ENCODE measurements at regions not wholly inside any gene's neighbourhood (a gene's known extent, or its start where the extent isn't known, plus 50 kb on each side); places are given as distances from the start of the nearest gene placed in this dataset.

- Histone ChIP-seq H3K4me2 (ENCODE audit: insufficient read depth, low read length) (no peak overlapping the region), H2AFZ (ENCODE audit: low read depth, low read length) (no peak overlapping the region), H3K4me1 (ENCODE audit: control insufficient read depth, extremely low read depth, insufficient read depth, low read length) (no peaks in the 10 kb centered on the region), H3K9me1 (replicated peaks; ENCODE audit: control insufficient read depth, extremely low read depth, insufficient read depth, low read length) (no peaks in the 10 kb centered on the region), H3K79me2 (ENCODE audit: control insufficient read depth, insufficient read depth, low read length) (no peaks in the 10 kb centered on the region), H3K27ac (ENCODE audit: insufficient read depth, low read depth, low read length) (no peak overlapping the region), H3K9me3 (replicated peaks; ENCODE audit: control insufficient read depth, insufficient read depth, low read length) (no peaks in the 10 kb centered on the region), H3K27me3 (ENCODE audit: control insufficient read depth in 2 of 2, insufficient read depth in 2 of 2, low read length in 2 of 2) (no peaks in the 10 kb centered on the region), H3K9ac (replicated peaks; ENCODE audit: extremely low read depth, insufficient read depth, low read length) (no peak overlapping the region), H3K36me3 (ENCODE audit: control insufficient read depth in 2 of 2, extremely low read depth in 1 of 2, insufficient read depth in 2 of 2, low read length in 2 of 2) (no peaks in the 10 kb centered on the region), H4K20me1 (replicated peaks; ENCODE audit: control insufficient read depth, extremely low read depth, insufficient read depth, low read length) (no peaks in the 10 kb centered on the region), H3K4me3 (replicated peaks in 1 of 3; ENCODE audit: insufficient read depth in 1 of 3, low read depth in 1 of 3, low read length in 3 of 3) (no peak overlapping the region)
- BruUV-seq (replicated peaks), result no TSS peak
- DNase-seq (ENCODE audit: low read depth, low spot score) (no peak), FAIRE-seq (no peak)
- ChIA-PET CTCF (no interaction called here), POLR2A (no interaction called here)
- intact Hi-C loops (cut with micrococcal nuclease), result no loop called here
- dilution Hi-C loops (cut with MboI; ENCODE audit: extremely low pct_ligation_motif_present, low sequenced_read_pairs), result no loop called here
- TF ChIP-seq MYC (IDR thresholded peaks at IDR 0.05; ENCODE audit: low read depth, low read length) (no peak), GATA2 (IDR thresholded peaks at IDR 0.05; ENCODE audit: insufficient read depth, insufficient read length, low read depth, low read length) (no peak), POLR2AphosphoS5 (IDR thresholded peaks at IDR 0.05; ENCODE audit: insufficient read depth, low read depth, low read length) (no peak), JUN (IDR thresholded peaks at IDR 0.05; ENCODE audit: borderline replicate concordance, insufficient read depth, insufficient read length, low read depth) (no peak), EZH2 (IDR thresholded peaks at IDR 0.05; ENCODE audit: borderline replicate concordance, low read depth, low read length, severe bottlenecking) (no peak), POLR2A (IDR thresholded peaks at IDR 0.05; ENCODE audit: low read depth, low read length) (no peak), FOS (IDR thresholded peaks at IDR 0.05; ENCODE audit: borderline replicate concordance, insufficient read depth, low read length) (peak; percentile 35)
These were observed 461.2 kb upstream of the PCDH7 start for GRCh38 chr4:30258949-30259348.

GRCh38 chr4:30262379-30262778 lies 457.8 kb upstream of the PCDH7 start:
- DNase-seq (ENCODE audit: low read depth, low spot score) (no peak), FAIRE-seq (no peak)
- dilution Hi-C loops (cut with MboI; ENCODE audit: extremely low pct_ligation_motif_present, low sequenced_read_pairs) (no loop called here), intact Hi-C loops (cut with micrococcal nuclease) (no loop called here)
- Histone ChIP-seq H3K36me3 (ENCODE audit: control insufficient read depth in 2 of 2, extremely low read depth in 1 of 2, insufficient read depth in 2 of 2, low read length in 2 of 2) (no peaks in the 10 kb centered on the region), H3K9ac (replicated peaks; ENCODE audit: extremely low read depth, insufficient read depth, low read length) (no peak overlapping the region), H3K4me1 (ENCODE audit: control insufficient read depth, extremely low read depth, insufficient read depth, low read length) (no peaks in the 10 kb centered on the region), H3K9me3 (replicated peaks; ENCODE audit: control insufficient read depth, insufficient read depth, low read length) (no peaks in the 10 kb centered on the region), H3K27ac (ENCODE audit: insufficient read depth, low read depth, low read length) (no peak overlapping the region), H3K27me3 (ENCODE audit: control insufficient read depth in 2 of 2, insufficient read depth in 2 of 2, low read length in 2 of 2) (no peaks in the 10 kb centered on the region), H3K9me1 (replicated peaks; ENCODE audit: control insufficient read depth, extremely low read depth, insufficient read depth, low read length) (no peaks in the 10 kb centered on the region), H3K79me2 (ENCODE audit: control insufficient read depth, insufficient read depth, low read length) (no peaks in the 10 kb centered on the region), H2AFZ (ENCODE audit: low read depth, low read length) (no peak overlapping the region), H4K20me1 (replicated peaks; ENCODE audit: control insufficient read depth, extremely low read depth, insufficient read depth, low read length) (no peaks in the 10 kb centered on the region), H3K4me2 (ENCODE audit: insufficient read depth, low read length) (no peak overlapping the region), H3K4me3 (replicated peaks in 1 of 3; ENCODE audit: insufficient read depth in 1 of 3, low read depth in 1 of 3, low read length in 3 of 3) (no peak overlapping the region)
- no peak for TF ChIP-seq GATA2 (IDR thresholded peaks at IDR 0.05; ENCODE audit: insufficient read depth, insufficient read length, low read depth, low read length)
- TF ChIP-seq EZH2 (IDR thresholded peaks at IDR 0.05; ENCODE audit: borderline replicate concordance, low read depth, low read length, severe bottlenecking), result no peak
- POLR2A ChIA-PET, result no interaction called here
- CTCF ChIA-PET, result no interaction called here
- no TSS peak for BruUV-seq (replicated peaks)

All from endothelial cell of umbilical vein (primary cell).